ENCODE measurements at regions not wholly inside any gene's neighbourhood (a gene's known extent, or its start where the extent isn't known, plus 50 kb on each side); places are given as distances from the start of the nearest gene placed in this dataset.

- Histone ChIP-seq H3K27me3 (ENCODE audit: control insufficient read depth in 1 of 2, insufficient read depth in 2 of 2, low read length in 2 of 2) (peaks cover 0 to 4% of the 10 kb centered on the region in 2 donors), H3K9ac (ENCODE audit: low read depth in 1 of 2, low read length in 2 of 2) (no peak overlapping the region)
Measured at GRCh38 chr1:29697391-29697780, 461.1 kb downstream of the PTPRU start.

GRCh38 chr1:29696656-29697390 lies 460.5 kb downstream of the PTPRU start:
- no peaks in the 10 kb centered on the region for H3K36me3 ChIP-seq (ENCODE audit: control insufficient read depth in 1 of 2, insufficient read depth in 2 of 2, low read length in 2 of 2)
- no peak overlapping the region for H3K4me3 ChIP-seq (ENCODE audit: low read depth in 1 of 2, low read length in 2 of 2)
- H3K9me3 ChIP-seq (ENCODE audit: control insufficient read depth in 1 of 2, low read length in 2 of 2) = no peaks in the 10 kb centered on the region
- H3K9ac ChIP-seq (ENCODE audit: low read depth in 1 of 2, low read length in 2 of 2) = no peak overlapping the region
- H3K4me1 ChIP-seq (ENCODE audit: control insufficient read depth in 1 of 2, insufficient read depth in 2 of 2, low read length in 2 of 2) = no peaks in the 10 kb centered on the region
- H3K27ac ChIP-seq (ENCODE audit: low read depth, low read length) = no peak overlapping the region
- H3K27me3 ChIP-seq (ENCODE audit: control insufficient read depth in 1 of 2, insufficient read depth in 2 of 2, low read length in 2 of 2) = peaks cover 0 to 4% of the 10 kb centered on the region in 2 donors

More at GRCh38 chr1:29697391-29697780, 461.1 kb downstream of the PTPRU start:
- no peaks in the 10 kb centered on the region for H3K36me3 ChIP-seq (ENCODE audit: control insufficient read depth in 1 of 2, insufficient read depth in 2 of 2, low read length in 2 of 2)
- H3K4me1 ChIP-seq (ENCODE audit: control insufficient read depth in 1 of 2, insufficient read depth in 2 of 2, low read length in 2 of 2) = no peaks in the 10 kb centered on the region
- H3K9me3 ChIP-seq (ENCODE audit: control insufficient read depth in 1 of 2, low read length in 2 of 2) = no peaks in the 10 kb centered on the region
- H3K4me3 ChIP-seq (ENCODE audit: low read depth in 1 of 2, low read length in 2 of 2) = no peak overlapping the region
- H3K27ac ChIP-seq (ENCODE audit: low read depth, low read length) = no peak overlapping the region

GRCh38 chr1:29695803-29696202 lies 459.5 kb downstream of the PTPRU start:
- Histone ChIP-seq H3K4me3 (ENCODE audit: low read depth in 1 of 2, low read length in 2 of 2) (no peak overlapping the region), H3K36me3 (ENCODE audit: control insufficient read depth in 1 of 2, insufficient read depth in 2 of 2, low read length in 2 of 2) (no peaks in the 10 kb centered on the region), H3K9me3 (ENCODE audit: control insufficient read depth in 1 of 2, low read length in 2 of 2) (no peaks in the 10 kb centered on the region), H3K27ac (ENCODE audit: low read depth, low read length) (no peak overlapping the region), H3K27me3 (ENCODE audit: control insufficient read depth in 1 of 2, insufficient read depth in 2 of 2, low read length in 2 of 2) (peaks cover 0 to 8% of the 10 kb centered on the region in 2 donors), H3K9ac (ENCODE audit: low read depth in 1 of 2, low read length in 2 of 2) (no peak overlapping the region), H3K4me1 (ENCODE audit: control insufficient read depth in 1 of 2, insufficient read depth in 2 of 2, low read length in 2 of 2) (no peaks in the 10 kb centered on the region)

GRCh38 chr1:29695036-29695435 lies 458.7 kb downstream of the PTPRU start:
- no peak overlapping the region for H3K27ac ChIP-seq (ENCODE audit: low read depth, low read length)
- no peak overlapping the region for H3K9ac ChIP-seq (ENCODE audit: low read depth in 1 of 2, low read length in 2 of 2)
- H3K9me3 ChIP-seq (ENCODE audit: control insufficient read depth in 1 of 2, low read length in 2 of 2) = no peaks in the 10 kb centered on the region
- H3K27me3 ChIP-seq (ENCODE audit: control insufficient read depth in 1 of 2, insufficient read depth in 2 of 2, low read length in 2 of 2) = peaks cover 0 to 14% of the 10 kb centered on the region in 2 donors
- H3K4me1 ChIP-seq (ENCODE audit: control insufficient read depth in 1 of 2, insufficient read depth in 2 of 2, low read length in 2 of 2) = no peaks in the 10 kb centered on the region
- H3K36me3 ChIP-seq (ENCODE audit: control insufficient read depth in 1 of 2, insufficient read depth in 2 of 2, low read length in 2 of 2) = no peaks in the 10 kb centered on the region
- no peak overlapping the region for H3K4me3 ChIP-seq (ENCODE audit: low read depth in 1 of 2, low read length in 2 of 2)

GRCh38 chr1:29691499-29691898 lies 455.2 kb downstream of the PTPRU start:
- no peaks in the 10 kb centered on the region for H3K9me3 ChIP-seq (ENCODE audit: control insufficient read depth in 1 of 2, low read length in 2 of 2)
- H3K36me3 ChIP-seq (ENCODE audit: control insufficient read depth in 1 of 2, insufficient read depth in 2 of 2, low read length in 2 of 2) = no peaks in the 10 kb centered on the region
- H3K27me3 ChIP-seq (ENCODE audit: control insufficient read depth in 1 of 2, insufficient read depth in 2 of 2, low read length in 2 of 2) = peaks cover 0 to 13% of the 10 kb centered on the region in 2 donors
- no peak overlapping the region for H3K4me3 ChIP-seq (ENCODE audit: low read depth in 1 of 2, low read length in 2 of 2)
- no peak overlapping the region for H3K9ac ChIP-seq (ENCODE audit: low read depth in 1 of 2, low read length in 2 of 2)
- H3K27ac ChIP-seq (ENCODE audit: low read depth, low read length) = no peak overlapping the region
- H3K4me1 ChIP-seq (ENCODE audit: control insufficient read depth in 1 of 2, insufficient read depth in 2 of 2, low read length in 2 of 2) = no peaks in the 10 kb centered on the region

- H3K9me3 ChIP-seq (ENCODE audit: control insufficient read depth in 1 of 2, low read length in 2 of 2) = no peaks in the 10 kb centered on the region
- no peaks in the 10 kb centered on the region for H3K4me1 ChIP-seq (ENCODE audit: control insufficient read depth in 1 of 2, insufficient read depth in 2 of 2, low read length in 2 of 2)
- H3K27me3 ChIP-seq (ENCODE audit: control insufficient read depth in 1 of 2, insufficient read depth in 2 of 2, low read length in 2 of 2) = peaks cover 6 to 13% of the 10 kb centered on the region in 2 donors
- no peaks in the 10 kb centered on the region for H3K36me3 ChIP-seq (ENCODE audit: control insufficient read depth in 1 of 2, insufficient read depth in 2 of 2, low read length in 2 of 2)
- no peak overlapping the region for H3K9ac ChIP-seq (ENCODE audit: low read depth in 1 of 2, low read length in 2 of 2)
- H3K4me3 ChIP-seq (ENCODE audit: low read depth in 1 of 2, low read length in 2 of 2) = no peak overlapping the region
- H3K27ac ChIP-seq (ENCODE audit: low read depth, low read length) = no peak overlapping the region
Measured at GRCh38 chr1:29690156-29690555, 453.8 kb downstream of the PTPRU start.

GRCh38 chr1:29689372-29690030 lies 453.2 kb downstream of the PTPRU start:
- Histone ChIP-seq H3K4me3 (ENCODE audit: low read depth in 1 of 2, low read length in 2 of 2) (no peak overlapping the region), H3K27me3 (ENCODE audit: control insufficient read depth in 1 of 2, insufficient read depth in 2 of 2, low read length in 2 of 2) (peaks cover 6 to 13% of the 10 kb centered on the region in 2 donors), H3K36me3 (ENCODE audit: control insufficient read depth in 1 of 2, insufficient read depth in 2 of 2, low read length in 2 of 2) (no peaks in the 10 kb centered on the region), H3K27ac (ENCODE audit: low read depth, low read length) (no peak overlapping the region), H3K9ac (ENCODE audit: low read depth in 1 of 2, low read length in 2 of 2) (no peak overlapping the region), H3K4me1 (ENCODE audit: control insufficient read depth in 1 of 2, insufficient read depth in 2 of 2, low read length in 2 of 2) (no peaks in the 10 kb centered on the region), H3K9me3 (ENCODE audit: control insufficient read depth in 1 of 2, low read length in 2 of 2) (no peaks in the 10 kb centered on the region)

- no peaks in the 10 kb centered on the region for H3K36me3 ChIP-seq (ENCODE audit: control insufficient read depth in 1 of 2, insufficient read depth in 2 of 2, low read length in 2 of 2)
Measured at GRCh38 chr1:29688471-29689365, 452.4 kb downstream of the PTPRU start.

GRCh38 chr1:29687601-29688244 lies 451.4 kb downstream of the PTPRU start:
- H3K27me3 ChIP-seq (ENCODE audit: control insufficient read depth in 1 of 2, insufficient read depth in 2 of 2, low read length in 2 of 2) = peaks cover 6 to 13% of the 10 kb centered on the region in 2 donors
- no peak overlapping the region for H3K27ac ChIP-seq (ENCODE audit: low read depth, low read length)

More at GRCh38 chr1:29688471-29689365, 452.4 kb downstream of the PTPRU start:
- Histone ChIP-seq H3K4me3 (ENCODE audit: low read depth in 1 of 2, low read length in 2 of 2) (no peak overlapping the region), H3K9ac (ENCODE audit: low read depth in 1 of 2, low read length in 2 of 2) (no peak overlapping the region), H3K9me3 (ENCODE audit: control insufficient read depth in 1 of 2, low read length in 2 of 2) (no peaks in the 10 kb centered on the region), H3K27ac (ENCODE audit: low read depth, low read length) (no peak overlapping the region), H3K4me1 (ENCODE audit: control insufficient read depth in 1 of 2, insufficient read depth in 2 of 2, low read length in 2 of 2) (no peaks in the 10 kb centered on the region), H3K27me3 (ENCODE audit: control insufficient read depth in 1 of 2, insufficient read depth in 2 of 2, low read length in 2 of 2) (peaks cover 6 to 13% of the 10 kb centered on the region in 2 donors)

More at GRCh38 chr1:29687601-29688244, 451.4 kb downstream of the PTPRU start:
- H3K9me3 ChIP-seq (ENCODE audit: control insufficient read depth in 1 of 2, low read length in 2 of 2) = no peaks in the 10 kb centered on the region
- no peaks in the 10 kb centered on the region for H3K36me3 ChIP-seq (ENCODE audit: control insufficient read depth in 1 of 2, insufficient read depth in 2 of 2, low read length in 2 of 2)
- H3K4me3 ChIP-seq (ENCODE audit: low read depth in 1 of 2, low read length in 2 of 2) = no peak overlapping the region
- H3K4me1 ChIP-seq (ENCODE audit: control insufficient read depth in 1 of 2, insufficient read depth in 2 of 2, low read length in 2 of 2) = no peaks in the 10 kb centered on the region
- H3K9ac ChIP-seq (ENCODE audit: low read depth in 1 of 2, low read length in 2 of 2) = no peak overlapping the region

Data from duodenal mucosa (tissue), 2 donors.